GM12864 (cell line): ENCODE measurements at regions not wholly inside any gene's neighbourhood (a gene's known extent, or its start where the extent isn't known, plus 50 kb on each side); places are given as distances from the start of the nearest gene placed in this dataset.

Source experiments
- DNase-seq: peaks from one replicate; pipeline ENCODE4 v3.0.0-alpha.2; 2011; ENCODE audit warnings: low read depth
- H3K4me3 ChIP-seq: 2 replicates; pipeline ENCODE4 v1.5.1; 2011; ENCODE audit warnings: mild to moderate bottlenecking, low read depth, low read length, control low read depth
- TF ChIP-seq, protein P1 (sequence below): IDR thresholded peaks from 2 replicates; pipeline ENCODE4 v1.5.1; 2011; ENCODE audit warnings: low read depth, mild to moderate bottlenecking, moderate library complexity, low read length, control low read depth, inconsistent platforms; ENCODE audit errors: missing control alignments

DNA sequence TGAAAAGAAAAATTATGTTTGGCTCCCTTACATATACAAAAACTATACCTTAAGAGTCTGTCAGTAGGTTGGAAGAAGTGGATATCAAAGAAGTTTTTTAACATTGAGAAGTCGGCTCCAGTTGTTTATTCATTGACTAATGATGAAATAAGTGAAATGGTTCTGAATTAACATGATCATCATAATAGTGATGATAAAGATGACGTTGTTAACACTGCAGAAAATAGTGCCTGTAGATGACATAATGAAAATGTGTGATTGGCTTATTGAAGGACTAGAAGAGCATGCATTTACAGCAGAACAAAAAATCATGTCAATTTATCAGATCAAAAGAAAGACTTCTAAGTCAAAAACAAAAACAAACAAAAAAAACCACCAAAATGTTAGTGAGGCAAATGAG lies 1125.4 kb upstream of the NXPH2 start:
- no peak overlapping the region for H3K4me3 ChIP-seq
- DNase-seq = no peak
- TF ChIP-seq, protein P1, sequence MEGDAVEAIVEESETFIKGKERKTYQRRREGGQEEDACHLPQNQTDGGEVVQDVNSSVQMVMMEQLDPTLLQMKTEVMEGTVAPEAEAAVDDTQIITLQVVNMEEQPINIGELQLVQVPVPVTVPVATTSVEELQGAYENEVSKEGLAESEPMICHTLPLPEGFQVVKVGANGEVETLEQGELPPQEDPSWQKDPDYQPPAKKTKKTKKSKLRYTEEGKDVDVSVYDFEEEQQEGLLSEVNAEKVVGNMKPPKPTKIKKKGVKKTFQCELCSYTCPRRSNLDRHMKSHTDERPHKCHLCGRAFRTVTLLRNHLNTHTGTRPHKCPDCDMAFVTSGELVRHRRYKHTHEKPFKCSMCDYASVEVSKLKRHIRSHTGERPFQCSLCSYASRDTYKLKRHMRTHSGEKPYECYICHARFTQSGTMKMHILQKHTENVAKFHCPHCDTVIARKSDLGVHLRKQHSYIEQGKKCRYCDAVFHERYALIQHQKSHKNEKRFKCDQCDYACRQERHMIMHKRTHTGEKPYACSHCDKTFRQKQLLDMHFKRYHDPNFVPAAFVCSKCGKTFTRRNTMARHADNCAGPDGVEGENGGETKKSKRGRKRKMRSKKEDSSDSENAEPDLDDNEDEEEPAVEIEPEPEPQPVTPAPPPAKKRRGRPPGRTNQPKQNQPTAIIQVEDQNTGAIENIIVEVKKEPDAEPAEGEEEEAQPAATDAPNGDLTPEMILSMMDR = no peak

DNA sequence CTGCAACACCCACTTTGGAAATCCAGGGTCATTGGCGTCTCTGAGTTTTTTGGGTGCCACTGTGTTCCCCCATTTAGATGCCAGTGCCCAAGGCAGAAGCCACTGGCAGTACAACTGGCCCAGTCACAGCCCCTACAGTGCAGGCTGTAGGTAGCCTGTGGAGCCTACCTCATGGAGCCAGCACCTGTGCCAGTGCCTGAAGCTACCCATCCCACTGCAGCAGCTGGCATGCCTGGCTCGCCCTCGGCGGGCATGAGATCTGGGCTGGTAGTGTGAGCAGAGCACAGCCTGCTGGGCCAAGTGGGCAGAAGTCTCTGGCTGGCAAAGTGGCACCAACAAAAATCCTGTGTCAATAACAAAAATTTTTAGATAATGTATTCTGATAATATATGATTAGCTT lies 1111.4 kb upstream of the NXPH2 start:
- TF ChIP-seq, protein P1 = no peak
- H3K4me3 ChIP-seq = no peak overlapping the region
- no peak for DNase-seq

DNA sequence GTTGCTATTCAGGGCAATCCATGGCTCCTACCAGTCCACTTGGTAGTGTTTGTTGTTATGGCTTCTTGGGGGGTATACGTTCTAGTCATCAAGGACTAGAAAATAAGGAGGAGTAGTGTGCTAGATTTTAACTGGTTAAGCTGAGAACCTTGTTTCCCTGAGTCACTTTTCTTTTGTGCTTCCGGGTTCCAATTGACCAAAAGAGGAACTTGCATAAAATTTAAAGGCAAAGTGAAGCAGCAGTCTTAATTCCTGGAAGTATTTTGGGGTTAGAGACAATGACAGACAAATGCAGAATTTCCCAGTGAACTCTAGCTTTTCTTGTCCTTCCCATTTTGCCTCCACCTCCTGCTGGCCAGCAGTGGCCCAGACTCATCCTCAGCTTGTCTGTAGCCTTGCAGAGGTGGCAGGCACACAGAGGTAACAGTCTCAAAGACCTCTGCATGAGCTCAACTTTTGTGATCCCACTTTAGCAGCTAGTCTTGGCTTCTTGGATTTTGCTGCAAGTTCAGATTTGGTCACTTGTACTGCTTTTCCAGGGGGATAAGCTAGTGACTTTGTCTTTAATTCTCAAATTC lies 1105.8 kb upstream of the NXPH2 start:
- no peak overlapping the region for H3K4me3 ChIP-seq
- DNase-seq = no peak
- TF ChIP-seq, protein P1 = no peak

DNA sequence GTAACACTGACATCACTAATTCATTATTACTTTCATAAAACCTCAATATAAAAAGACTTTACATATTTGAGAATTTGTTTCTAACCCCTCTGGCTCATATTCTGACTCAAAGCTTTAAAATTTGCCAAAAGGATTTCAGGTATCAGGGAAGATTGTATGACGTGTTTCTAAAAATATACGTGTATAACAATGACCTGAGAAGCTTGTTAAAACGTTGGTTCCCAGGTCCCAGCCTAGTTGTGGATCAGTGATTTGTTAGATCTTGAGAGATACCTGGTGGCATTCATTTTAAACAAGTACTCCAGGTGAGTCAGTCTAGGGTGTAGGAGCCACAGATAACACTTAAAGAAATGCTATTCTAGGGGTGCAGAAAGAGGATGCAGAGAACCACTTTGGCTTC lies 1096.8 kb upstream of the NXPH2 start:
- no peak overlapping the region for H3K4me3 ChIP-seq
- no peak for DNase-seq
- TF ChIP-seq, protein P1 = no peak

DNA sequence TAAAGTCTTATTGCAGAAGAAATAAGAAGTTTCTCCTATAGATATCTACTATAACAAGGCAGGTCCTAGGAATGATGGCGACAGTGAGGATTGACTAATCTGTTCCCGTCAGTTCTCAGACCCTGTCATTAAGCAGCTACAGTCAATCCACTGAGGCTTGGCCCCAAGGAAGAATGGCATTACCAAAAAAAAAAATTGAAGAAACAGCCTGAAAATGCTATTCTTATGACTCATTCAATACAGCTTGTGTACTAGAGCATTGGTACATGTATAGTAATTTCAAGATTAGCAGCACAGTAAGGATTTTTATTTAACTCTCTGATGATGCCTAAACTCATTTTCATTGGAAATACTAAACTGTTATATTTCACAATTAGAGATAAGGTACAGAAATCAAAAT lies 1096.1 kb upstream of the NXPH2 start:
- no peak for DNase-seq
- TF ChIP-seq, protein P1 = no peak
- H3K4me3 ChIP-seq = no peak overlapping the region

DNA sequence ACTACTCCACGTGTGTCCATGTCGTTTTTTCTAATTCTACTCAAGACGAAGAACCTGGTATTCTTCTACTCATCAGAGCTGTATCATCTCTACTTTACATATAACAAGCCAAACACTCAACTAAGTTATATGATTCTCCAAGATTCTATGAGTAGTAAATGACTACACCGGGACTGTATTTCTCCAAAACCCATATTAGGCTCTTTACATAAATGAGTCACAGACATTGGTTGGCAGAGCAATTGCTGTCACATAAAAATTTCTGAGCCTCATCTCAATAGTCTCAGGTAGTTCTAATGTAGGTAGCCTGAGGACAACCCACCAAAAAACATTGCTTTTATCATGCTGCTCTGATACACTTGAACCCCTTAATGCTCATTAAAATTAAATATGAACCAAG lies 1092.3 kb upstream of the NXPH2 start:
- no peak for DNase-seq
- H3K4me3 ChIP-seq = no peak overlapping the region
- TF ChIP-seq, protein P1 = no peak

DNA sequence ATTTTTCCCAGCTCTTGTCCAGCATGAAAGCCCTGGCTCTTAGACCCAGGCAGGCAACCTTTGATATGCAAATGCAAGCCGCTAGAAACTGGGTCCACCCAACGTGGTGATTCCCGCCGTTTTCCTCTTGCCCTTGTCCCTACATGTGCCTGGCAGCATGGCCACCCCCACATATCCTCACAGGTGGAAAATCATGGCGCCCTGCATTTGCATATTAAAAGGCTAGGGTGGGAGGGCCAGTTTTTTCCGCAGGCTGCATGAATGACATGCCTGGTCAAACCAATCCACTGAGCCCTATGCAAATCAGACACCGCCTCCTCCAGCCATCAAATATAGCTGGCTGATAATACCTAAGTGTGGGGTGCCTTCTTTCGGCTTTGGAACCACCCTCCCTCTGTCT lies 1091.8 kb upstream of the NXPH2 start:
- no peak overlapping the region for H3K4me3 ChIP-seq
- DNase-seq = no peak
- TF ChIP-seq, protein P1 = no peak
